A172 (cell line): ENCODE measurements at regions not wholly inside any gene's neighbourhood (a gene's known extent, or its start where the extent isn't known, plus 50 kb on each side); places are given as distances from the start of the nearest gene placed in this dataset.
"Not testable (repeated sequence)": the region's sequence is repeated elsewhere in the genome, so short reads cannot be mapped to it uniquely, and the experiment has no call there.

Experiments used
- DNase-seq: peaks from one replicate; pipeline ENCODE4 v3.0.0-alpha.2; 2015; ENCODE audit warnings: low spot score

- not testable (repeated sequence) for DNase-seq
These were observed 188.0 kb downstream of the MMUT start for GRCh38 chr6:49274809-49275769.

GRCh38 chr6:49269190-49269589 is 193.9 kb downstream of the MMUT start:
- peak; percentile 45 for DNase-seq

- no peak for DNase-seq
These were observed 198.1 kb downstream of the MMUT start for GRCh38 chr6:49264909-49265308.

- DNase-seq, result no peak
These were observed 198.6 kb downstream of the MMUT start for GRCh38 chr6:49264496-49264895.

- no peak for DNase-seq
These were observed 205.5 kb downstream of the MMUT start for GRCh38 chr6:49257549-49257948.

GRCh38 chr6:49255335-49255734 is 207.7 kb downstream of the MMUT start:
- DNase-seq, result no peak

GRCh38 chr6:49252901-49253300 is 210.2 kb downstream of the MMUT start:
- DNase-seq, result no peak

- no peak for DNase-seq
These were observed 229.6 kb downstream of the MMUT start for GRCh38 chr6:49233483-49233882.

- DNase-seq, result no peak
These were observed 237.6 kb downstream of the MMUT start for GRCh38 chr6:49225471-49225870.

GRCh38 chr6:49220293-49220692 is 242.8 kb downstream of the MMUT start:
- DNase-seq, result no peak

- no peak for DNase-seq
These were observed 257.5 kb downstream of the MMUT start for GRCh38 chr6:49205526-49205925.

- DNase-seq, result peak; percentile 29
These were observed 260.0 kb downstream of the MMUT start for GRCh38 chr6:49202924-49203536.

- DNase-seq, result no peak
These were observed 265.0 kb downstream of the MMUT start for GRCh38 chr6:49198015-49198414.

- not testable (repeated sequence) for DNase-seq
These were observed 300.7 kb downstream of the MMUT start for GRCh38 chr6:49162379-49162778.

GRCh38 chr6:49155316-49155715 is 307.7 kb downstream of the MMUT start:
- no peak for DNase-seq

- DNase-seq, result no peak
These were observed 311.1 kb downstream of the MMUT start for GRCh38 chr6:49151957-49152356.

GRCh38 chr6:49151461-49151860 is 311.6 kb downstream of the MMUT start:
- no peak for DNase-seq

- no peak for DNase-seq
These were observed 312.0 kb downstream of the MMUT start for GRCh38 chr6:49151033-49151432.

GRCh38 chr6:49145280-49145679 is 317.8 kb downstream of the MMUT start:
- DNase-seq, result no peak

- DNase-seq, result no peak
These were observed 320.5 kb downstream of the MMUT start for GRCh38 chr6:49142421-49143151.

GRCh38 chr6:49121970-49122369 is 341.1 kb downstream of the MMUT start:
- no peak for DNase-seq

GRCh38 chr6:49118478-49118877 is 344.6 kb downstream of the MMUT start:
- no peak for DNase-seq
